Astrocyte (in vitro differentiated cells and primary cell): ENCODE measurements at regions not wholly inside any gene's neighbourhood (a gene's known extent, or its start where the extent isn't known, plus 50 kb on each side); places are given as distances from the start of the nearest gene placed in this dataset.

Experiments used
- DNase-seq: peaks from one replicate; pipeline ENCODE4 v3.0.0-alpha.2; 2010; ENCODE audit warnings: low read depth
- FAIRE-seq: peaks from 2 replicates; lab custom pipeline; 2011; peaks lifted over from hg19 to GRCh38; lab: Jason Lieb, UNC
- H2AFZ ChIP-seq: 2 replicates; pipeline ENCODE4 v1.6.0; 2012; ENCODE audit warnings: low read depth, low read length, inconsistent platforms
- H3K27ac ChIP-seq: 2 replicates; pipeline ENCODE4 v1.5.1; 2011; ENCODE audit warnings: low read depth, low read length, inconsistent platforms
- H3K27me3 ChIP-seq: 2 replicates; pipeline ENCODE4 v1.6.0; 2011; ENCODE audit warnings: low read length, inconsistent platforms; ENCODE audit not compliant: insufficient read depth
- H3K36me3 ChIP-seq: 2 replicates; pipeline ENCODE4 v1.5.1; 2011; ENCODE audit warnings: low read length, inconsistent platforms; ENCODE audit not compliant: insufficient read depth
- H3K4me1 ChIP-seq: 2 replicates; pipeline ENCODE4 v1.5.1; 2011; ENCODE audit warnings: low read length, inconsistent platforms; ENCODE audit not compliant: insufficient read depth
- H3K4me2 ChIP-seq: 2 replicates; pipeline ENCODE4 v1.6.0; 2012; ENCODE audit warnings: low read length, inconsistent platforms
- H3K4me3 ChIP-seq: 2 replicates; pipeline ENCODE4 v1.5.1; 2011; ENCODE audit warnings: low read depth, mild to moderate bottlenecking, low read length, inconsistent platforms; ENCODE audit not compliant: insufficient read depth
- H3K79me2 ChIP-seq: 2 replicates; pipeline ENCODE4 v1.6.0; 2012; ENCODE audit warnings: mild to moderate bottlenecking, low read length, inconsistent platforms; ENCODE audit not compliant: insufficient read depth
- H3K9ac ChIP-seq: 2 replicates; pipeline ENCODE4 v1.6.0; 2012; ENCODE audit warnings: mild to moderate bottlenecking, low read length, inconsistent platforms
- H3K9me3 ChIP-seq: 2 replicates; pipeline ENCODE4 v1.5.1; 2012; ENCODE audit warnings: low read depth, mild to moderate bottlenecking, low read length, inconsistent platforms; ENCODE audit not compliant: insufficient read depth
- H4K20me1 ChIP-seq: 2 replicates; pipeline ENCODE4 v1.6.0; 2012; ENCODE audit warnings: low read length, inconsistent platforms; ENCODE audit not compliant: insufficient read depth
- H3K27ac Mint-ChIP-seq: one replicate; pipeline ENCODE4 v1.8.0; 2021; ENCODE audit warnings: mild to moderate bottlenecking, mixed read lengths; ENCODE audit not compliant: unreplicated experiment
- H3K27me3 Mint-ChIP-seq: one replicate; pipeline ENCODE4 v1.8.0; 2021; ENCODE audit warnings: low read depth, mixed read lengths; ENCODE audit not compliant: unreplicated experiment
- H3K36me3 Mint-ChIP-seq: one replicate; pipeline ENCODE4 v1.8.0; 2021; ENCODE audit warnings: low read depth, mixed read lengths; ENCODE audit not compliant: unreplicated experiment
- H3K4me1 Mint-ChIP-seq: one replicate; pipeline ENCODE4 v1.8.0; 2021; ENCODE audit warnings: low read depth, mixed read lengths; ENCODE audit not compliant: unreplicated experiment
- H3K4me3 Mint-ChIP-seq: one replicate; pipeline ENCODE4 v1.8.0; 2021; ENCODE audit warnings: mild to moderate bottlenecking, moderate library complexity, mixed read lengths; ENCODE audit not compliant: unreplicated experiment
- H3K9me3 Mint-ChIP-seq: one replicate; pipeline ENCODE4 v1.8.0; 2021; ENCODE audit warnings: mild to moderate bottlenecking, mixed read lengths; ENCODE audit not compliant: unreplicated experiment
- CTCF ChIP-seq: IDR thresholded peaks from 2 replicates; pipeline ENCODE4 v1.5.1; 2011; ENCODE audit warnings: low read depth, mild to moderate bottlenecking, inconsistent platforms, low read length, moderate library complexity; ENCODE audit not compliant: insufficient read depth
- EZH2 ChIP-seq: IDR thresholded peaks from 2 replicates; pipeline ENCODE4 v1.6.1; 2012; ENCODE audit warnings: mild to moderate bottlenecking, low read length, inconsistent platforms; ENCODE audit not compliant: insufficient read depth

DNA sequence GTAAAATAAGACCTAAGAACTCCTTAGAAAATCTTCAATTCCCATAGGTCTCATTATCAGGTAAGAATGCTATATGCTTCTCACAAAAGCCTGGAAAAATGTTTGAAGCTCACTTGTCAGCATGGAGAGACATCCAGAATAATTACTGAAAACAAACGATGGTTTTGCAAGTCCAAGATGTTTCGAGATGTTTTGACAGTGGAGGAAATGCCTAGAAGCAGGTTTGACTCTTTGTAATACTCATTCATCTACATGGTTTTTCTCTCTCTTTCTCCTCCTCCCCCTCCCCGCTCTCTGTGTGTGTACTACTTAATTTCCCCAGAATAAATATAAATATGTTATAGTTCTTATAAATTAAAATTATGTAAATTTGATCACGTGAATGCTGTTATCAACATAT, 131.9 kb upstream of the NR3C2 start:
- no peaks in the 10 kb centered on the region for H3K9me3 ChIP-seq
- Mint-ChIP-seq H3K27me3 (no peaks in the 10 kb centered on the region), H3K27ac (peak overlapping the region; percentile 72), H3K4me3 (no peak overlapping the region), H3K36me3 (no peaks in the 10 kb centered on the region), H3K9me3 (no peaks in the 10 kb centered on the region), H3K4me1 (peaks cover 3% of the 10 kb centered on the region)
- DNase-seq, result no peak
- no peak for TF ChIP-seq EZH2
- TF ChIP-seq CTCF, result no peak
- H3K4me3 ChIP-seq, result no peak overlapping the region
- no peaks in the 10 kb centered on the region for H3K79me2 ChIP-seq
- H3K4me2 ChIP-seq, result no peak overlapping the region
- no peak for FAIRE-seq
- H3K27ac ChIP-seq, result no peak overlapping the region
- H3K4me1 ChIP-seq, result no peaks in the 10 kb centered on the region
- no peak overlapping the region for H3K9ac ChIP-seq
- no peak overlapping the region for H2AFZ ChIP-seq
- H4K20me1 ChIP-seq, result no peaks in the 10 kb centered on the region
- no peaks in the 10 kb centered on the region for H3K27me3 ChIP-seq
- no peaks in the 10 kb centered on the region for H3K36me3 ChIP-seq

GRCh38 chr4:148573296-148573695, 131.1 kb upstream of the NR3C2 start:
- H3K4me1 ChIP-seq, result no peaks in the 10 kb centered on the region
- FAIRE-seq (no peak), DNase-seq (no peak)
- no peak overlapping the region for H3K9ac ChIP-seq
- no peaks in the 10 kb centered on the region for H3K27me3 ChIP-seq
- no peaks in the 10 kb centered on the region for H3K36me3 ChIP-seq
- no peaks in the 10 kb centered on the region for H3K9me3 ChIP-seq
- no peaks in the 10 kb centered on the region for H4K20me1 ChIP-seq
- TF ChIP-seq EZH2 (no peak), CTCF (no peak)
- H3K27ac ChIP-seq, result no peak overlapping the region
- H3K4me1 Mint-ChIP-seq, result peaks cover 3% of the 10 kb centered on the region
- peak overlapping the region; percentile 72 for H3K27ac Mint-ChIP-seq
- H3K4me2 ChIP-seq, result no peak overlapping the region
- H2AFZ ChIP-seq, result no peak overlapping the region
- no peaks in the 10 kb centered on the region for H3K79me2 ChIP-seq
- no peak overlapping the region for H3K4me3 ChIP-seq
- H3K9me3 Mint-ChIP-seq, result no peaks in the 10 kb centered on the region
- no peaks in the 10 kb centered on the region for H3K36me3 Mint-ChIP-seq
- no peaks in the 10 kb centered on the region for H3K27me3 Mint-ChIP-seq
- H3K4me3 Mint-ChIP-seq, result no peak overlapping the region

- no peaks in the 10 kb centered on the region for H3K9me3 Mint-ChIP-seq
- Histone ChIP-seq H3K36me3 (no peaks in the 10 kb centered on the region), H3K9me3 (no peaks in the 10 kb centered on the region), H3K4me1 (no peaks in the 10 kb centered on the region), H3K27me3 (no peaks in the 10 kb centered on the region), H3K9ac (no peak overlapping the region), H2AFZ (no peak overlapping the region), H4K20me1 (no peaks in the 10 kb centered on the region), H3K4me2 (no peak overlapping the region), H3K4me3 (no peak overlapping the region), H3K27ac (no peak overlapping the region), H3K79me2 (no peaks in the 10 kb centered on the region)
- FAIRE-seq (no peak), DNase-seq (no peak)
- H3K27ac Mint-ChIP-seq, result no peak overlapping the region
- no peak for TF ChIP-seq CTCF
- TF ChIP-seq EZH2, result no peak
- H3K36me3 Mint-ChIP-seq, result no peaks in the 10 kb centered on the region
- no peak overlapping the region for H3K4me3 Mint-ChIP-seq
- no peaks in the 10 kb centered on the region for H3K4me1 Mint-ChIP-seq
- H3K27me3 Mint-ChIP-seq, result no peaks in the 10 kb centered on the region
These were observed 123.6 kb upstream of the NR3C2 start for GRCh38 chr4:148565801-148566200.
